Frontal cortex (tissue), 3 donors: ENCODE measurements at regions not wholly inside any gene's neighbourhood (a gene's known extent, or its start where the extent isn't known, plus 50 kb on each side); places are given as distances from the start of the nearest gene placed in this dataset.
A peak's percentile ranks its signal among the peaks of the same experiment; 100 is the strongest.

Source experiments
- DNase-seq, 2 donors: peaks; one replicate each; pipeline ENCODE4 v3.0.0; 2012; ENCODE audit warnings: low spot score in 2 of 2
- FAIRE-seq: peaks from 2 replicates; lab custom pipeline; 2012; peaks lifted over from hg19 to GRCh38; lab: Jason Lieb, UNC
- donor health status: control.
- donor health status: control.
- donor health status: control.

GRCh38 chr11:19499999-19500398 is 212.6 kb upstream of the NAV2 start:
- FAIRE-seq (no peak), DNase-seq (no peak)

GRCh38 chr11:19499026-19499669 is 213.5 kb upstream of the NAV2 start:
- no peak for FAIRE-seq
- no peak for DNase-seq

DNA sequence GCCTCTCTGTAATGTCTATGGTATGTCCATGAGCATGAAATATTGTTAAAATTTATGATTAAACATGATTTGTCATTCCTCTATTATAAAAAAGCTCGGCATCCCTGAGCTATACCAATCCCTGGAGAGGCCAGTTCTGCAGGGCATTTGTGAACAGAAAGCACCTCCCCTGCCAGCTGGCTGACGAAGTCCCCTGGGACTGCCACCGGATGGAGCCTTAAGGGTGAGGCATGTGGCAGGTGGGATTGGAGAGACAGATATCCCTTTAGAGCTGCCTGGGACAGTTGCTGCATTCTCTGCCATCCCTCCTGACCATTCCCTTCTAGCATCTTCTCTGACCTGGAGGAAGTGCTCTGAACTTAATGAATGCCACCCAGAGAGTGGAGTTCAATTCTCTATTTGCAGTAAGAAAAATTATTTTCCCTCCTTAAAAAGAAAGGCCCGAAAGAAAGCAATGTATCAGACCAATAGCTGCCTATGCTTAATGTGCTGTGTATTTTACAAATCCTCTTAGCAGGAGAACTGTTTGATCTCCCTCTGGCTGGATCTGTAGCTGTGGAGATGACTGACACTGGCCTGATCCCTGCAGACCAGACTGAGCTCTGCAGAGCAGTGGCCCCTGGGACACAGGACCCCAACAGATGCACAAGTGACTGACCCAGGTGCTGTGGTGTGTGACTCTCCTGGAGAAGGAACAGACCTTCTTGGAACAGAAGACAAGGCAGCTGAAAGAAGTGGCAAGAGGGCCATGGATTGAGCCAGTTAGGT is 219.0 kb upstream of the NAV2 start:
- DNase-seq (no peak), FAIRE-seq (no peak)

- no peak for DNase-seq
- FAIRE-seq: no peak
Observed at GRCh38 chr11:19482319-19483100, 230.1 kb upstream of the NAV2 start.

DNA sequence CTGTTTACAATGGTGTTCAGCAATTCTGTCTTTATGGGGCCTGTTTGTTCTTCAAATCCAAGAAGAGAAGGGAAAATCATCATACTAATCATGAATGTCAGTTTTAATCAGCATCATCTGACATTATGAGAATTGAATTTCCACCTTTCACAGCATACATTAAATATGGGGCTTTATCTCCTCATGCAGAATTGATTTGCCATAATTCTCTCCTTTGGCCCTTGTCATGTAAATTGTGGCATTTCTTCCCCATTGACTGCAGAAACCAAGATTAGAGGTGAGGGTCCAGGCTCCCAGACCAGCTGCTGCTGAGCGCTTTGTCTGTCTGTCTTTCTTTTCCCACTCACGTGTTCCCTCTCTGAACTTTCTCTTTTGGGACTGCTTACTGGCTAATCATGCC is 232.1 kb upstream of the NAV2 start:
- no peak for FAIRE-seq
- DNase-seq: no peak

DNA sequence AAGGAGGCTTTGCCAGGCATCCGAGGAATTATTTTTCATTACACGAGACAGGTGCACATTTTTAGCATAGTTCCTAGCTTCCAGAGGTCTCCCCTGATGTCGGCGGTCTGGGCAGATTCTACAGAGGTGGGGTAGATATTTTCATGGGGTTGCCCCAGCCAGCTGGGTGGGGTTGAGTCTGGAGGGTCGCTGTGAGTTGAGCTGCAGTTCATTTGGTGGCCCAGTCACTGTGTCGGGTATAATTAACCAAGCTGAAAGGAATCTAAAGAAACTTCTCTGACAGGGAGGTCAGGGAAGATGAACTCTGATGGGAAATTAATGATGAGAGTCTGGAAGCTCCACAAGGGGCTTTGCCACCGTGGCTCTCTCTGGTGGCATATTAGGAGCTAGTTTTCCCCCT is 233.7 kb upstream of the NAV2 start:
- DNase-seq (no peak), FAIRE-seq (no peak)

GRCh38 chr11:19474954-19475721 is 234.4 kb upstream of the E2F8 start:
- DNase-seq: peak; percentile 20 to 24
- FAIRE-seq: peak; percentile 34

DNA sequence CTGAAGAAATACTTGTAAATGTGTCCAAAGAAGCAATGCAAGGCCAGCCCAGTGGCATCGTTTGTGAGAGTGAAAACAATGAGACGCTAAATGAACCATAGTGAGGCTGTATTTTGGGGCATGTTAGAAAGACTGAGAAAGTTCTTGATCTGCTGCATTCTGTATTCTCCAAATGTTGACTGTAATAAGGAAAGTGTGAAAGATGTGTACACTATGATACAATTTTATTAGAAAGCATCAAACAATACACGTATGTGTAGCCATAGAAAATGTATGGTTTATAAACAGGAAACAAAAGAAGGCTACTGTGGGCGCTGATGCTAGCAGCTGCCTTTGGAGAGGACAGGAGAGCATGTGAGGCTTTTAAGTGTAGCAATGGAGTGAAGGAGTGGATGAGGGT is 233.5 kb upstream of the E2F8 start:
- FAIRE-seq: no peak

DNA sequence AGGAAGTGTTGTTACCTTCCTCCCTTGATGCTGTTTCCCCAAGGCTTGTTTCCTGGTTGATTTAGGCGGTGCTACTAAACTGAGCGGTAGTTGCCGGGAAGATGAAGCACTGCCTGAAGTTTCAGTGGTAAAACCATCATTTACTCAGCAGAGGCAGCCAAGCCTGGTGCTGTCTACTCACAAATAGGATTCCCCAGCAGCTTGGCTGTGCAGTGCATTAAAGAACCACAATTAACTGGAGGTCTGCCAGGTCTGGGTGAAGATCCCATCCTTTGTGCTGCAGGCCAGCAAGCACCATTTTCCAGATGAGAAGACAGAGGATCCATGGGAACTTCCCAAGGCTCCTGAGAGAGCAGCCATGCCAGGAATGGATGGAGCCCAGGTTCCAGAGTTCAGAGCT is 231.9 kb upstream of the E2F8 start:
- FAIRE-seq (no peak), DNase-seq (no peak)

More for the DNA sequence above, 233.5 kb upstream of the E2F8 start:
- no peak for DNase-seq

DNA sequence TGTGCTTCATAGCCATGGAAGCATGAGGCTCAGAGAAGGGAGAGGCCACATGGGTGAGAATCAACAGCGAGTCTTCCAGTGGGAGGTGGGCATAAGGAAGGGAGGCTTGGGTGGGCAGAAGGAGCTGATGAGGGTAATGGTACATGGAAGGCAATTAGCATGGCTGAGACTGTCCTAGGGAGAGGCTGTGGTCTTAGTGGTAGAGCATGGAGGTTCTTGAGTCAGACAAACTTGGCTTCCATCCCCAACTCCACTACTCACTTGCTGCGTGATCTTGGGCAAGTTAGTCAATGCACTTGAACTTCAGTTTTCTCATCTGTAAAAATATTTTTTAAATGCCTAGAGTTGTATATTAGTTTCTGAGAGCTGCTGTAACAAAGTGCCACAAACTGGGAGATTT is 227.2 kb upstream of the E2F8 start:
- DNase-seq: no peak
- FAIRE-seq: no peak

- DNase-seq (peak in 1 of 2 donors; percentile 13), FAIRE-seq (no peak)
Observed at GRCh38 chr11:19466314-19466713, 225.6 kb upstream of the E2F8 start.

- FAIRE-seq (no peak), DNase-seq (no peak)
Observed at GRCh38 chr11:19463976-19464375, 223.2 kb upstream of the E2F8 start.

- DNase-seq (peak in 1 of 2 donors; percentile 53), FAIRE-seq (no peak)
Observed at GRCh38 chr11:19460718-19461405, 220.1 kb upstream of the E2F8 start.

DNA sequence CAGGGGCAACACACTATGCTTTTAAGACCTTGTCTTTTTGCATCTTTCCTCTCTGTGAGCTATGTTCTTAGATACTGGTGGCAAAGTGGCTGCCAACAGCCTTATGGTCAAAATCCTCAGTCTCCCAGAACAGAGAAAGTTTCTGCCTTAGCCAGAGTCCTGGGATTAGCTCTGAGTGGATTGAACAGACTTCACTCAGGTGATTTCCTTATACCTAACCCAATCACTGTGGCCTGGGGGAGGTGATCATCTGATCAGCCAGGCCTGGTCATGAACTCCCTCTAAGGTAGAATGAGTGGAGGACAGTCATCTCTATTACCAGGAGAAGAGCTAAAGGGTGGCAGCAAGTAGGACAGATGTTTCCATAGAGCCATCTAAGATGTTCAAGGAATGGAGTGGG is 218.5 kb upstream of the E2F8 start:
- no peak for DNase-seq
- FAIRE-seq: no peak

- DNase-seq (no peak), FAIRE-seq (no peak)
Observed at GRCh38 chr11:19458721-19459120, 218.0 kb upstream of the E2F8 start.

GRCh38 chr11:19458231-19458630 is 217.5 kb upstream of the E2F8 start:
- DNase-seq (no peak), FAIRE-seq (no peak)

DNA sequence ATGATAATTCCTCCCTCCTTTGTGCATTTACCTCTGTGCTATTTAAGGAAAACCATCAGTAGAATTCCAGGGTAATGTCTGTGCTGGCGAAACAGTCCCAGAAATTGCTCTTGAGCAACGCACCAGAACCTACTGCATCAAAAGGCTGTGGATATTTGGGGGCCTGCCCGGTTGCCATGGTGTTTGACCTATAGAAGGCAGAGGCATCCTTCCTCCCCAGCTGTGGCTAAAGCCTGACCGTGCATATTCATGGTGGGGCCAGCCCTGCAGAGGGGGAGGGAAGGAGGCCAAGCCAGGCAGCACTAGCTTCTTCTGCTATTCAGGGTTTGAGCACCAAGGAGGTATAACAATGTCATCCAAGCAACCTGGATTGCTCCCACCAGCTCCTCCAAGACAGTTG is 215.0 kb upstream of the E2F8 start:
- FAIRE-seq: no peak
- DNase-seq: no peak

- FAIRE-seq (no peak), DNase-seq (no peak)
Observed at GRCh38 chr11:19453651-19454257, 213.0 kb upstream of the E2F8 start.

DNA sequence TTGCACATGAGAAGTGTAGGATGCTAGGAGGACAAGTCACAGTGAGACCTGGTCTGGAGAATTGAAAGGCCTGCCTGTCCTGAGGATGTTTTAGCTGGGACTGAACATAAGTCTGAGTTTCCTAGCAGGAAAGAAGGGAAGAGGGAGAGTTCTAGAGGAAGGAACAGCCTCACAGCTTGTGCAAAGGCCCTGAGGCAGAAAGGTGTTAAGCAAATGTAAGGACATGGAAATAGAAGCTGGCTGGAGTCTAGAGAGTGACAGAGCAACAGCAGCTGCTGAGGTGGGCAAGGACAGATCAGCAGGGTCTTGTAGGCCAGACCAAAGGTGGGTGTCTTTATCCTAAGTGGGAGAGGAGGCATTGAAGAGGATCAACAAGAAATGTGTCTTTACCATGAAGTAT is 210.9 kb upstream of the E2F8 start:
- no peak for FAIRE-seq
- no peak for DNase-seq
